SK-N-SH treated with all-trans-retinoic acid at 6 μM for 48 hours (cell line): ENCODE measurements at regions not wholly inside any gene's neighbourhood (a gene's known extent, or its start where the extent isn't known, plus 50 kb on each side); places are given as distances from the start of the nearest gene placed in this dataset.

Experiments
- ATAC-seq: fragments of 200-7000 bp; cut with Tn5 transposase; 3 replicates; pipeline ENCODE4 v1.9.1; 2020; ENCODE audit warnings: mild to moderate bottlenecking, moderate library complexity
- BACH2 ChIP-seq: fragments of 250-450 bp; sonication (Bioruptor Pico); IDR thresholded peaks from 2 replicates; pipeline ENCODE4 v1.9.0; 2021; ENCODE audit warnings: mild to moderate bottlenecking, borderline replicate concordance
- CSDC2 ChIP-seq: fragments of 250-450 bp; sonication (Bioruptor Pico); IDR thresholded peaks from 2 replicates; pipeline ENCODE4 v1.5.0; 2020; ENCODE audit warnings: mild to moderate bottlenecking, moderate library complexity
- ESRRG ChIP-seq: fragments of 250-450 bp; sonication (Bioruptor Pico); IDR thresholded peaks from 2 replicates; pipeline ENCODE4 v1.6.1; 2021; ENCODE audit warnings: mild to moderate bottlenecking
- GLIS3 ChIP-seq: fragments of 250-450 bp; sonication (Bioruptor Pico); IDR thresholded peaks from 2 replicates; pipeline ENCODE4 v1.5.0; 2020; ENCODE audit warnings: mild to moderate bottlenecking, moderate library complexity
- ISL1 ChIP-seq: fragments of 250-450 bp; sonication (Bioruptor Pico); IDR thresholded peaks from 2 replicates; pipeline ENCODE4 v2.1.2; 2022; ENCODE audit warnings: mild to moderate bottlenecking, moderate library complexity
- OSR1 ChIP-seq: fragments of 250-450 bp; sonication (Bioruptor Pico); IDR thresholded peaks from 2 replicates; pipeline ENCODE4 v1.8.0; 2022; ENCODE audit warnings: moderate library complexity, mild to moderate bottlenecking, inconsistent platforms
- PPARA ChIP-seq: fragments of 250-450 bp; sonication (Bioruptor Pico); IDR thresholded peaks from 2 replicates; pipeline ENCODE4 v1.5.0; 2020; ENCODE audit warnings: mild to moderate bottlenecking, borderline replicate concordance
- SNAI2 ChIP-seq: fragments of 250-450 bp; sonication (Bioruptor Pico); IDR thresholded peaks from 2 replicates; pipeline ENCODE4 v1.5.0; 2020; ENCODE audit warnings: mild to moderate bottlenecking, moderate library complexity
- TCF4 ChIP-seq: fragments of 250-450 bp; sonication (Bioruptor Pico); IDR thresholded peaks from 2 replicates; pipeline ENCODE4 v1.8.0; 2021; ENCODE audit warnings: mild to moderate bottlenecking, moderate library complexity, borderline replicate concordance
- TOX ChIP-seq: fragments of 250-450 bp; sonication (Bioruptor Pico); IDR thresholded peaks from 2 replicates; pipeline ENCODE4 v1.8.0; 2021; ENCODE audit warnings: mild to moderate bottlenecking, moderate library complexity, borderline replicate concordance
- ZC3H10 ChIP-seq: fragments of 250-450 bp; sonication (Bioruptor Pico); IDR thresholded peaks from 2 replicates; pipeline ENCODE4 v1.5.1; 2021; ENCODE audit warnings: mild to moderate bottlenecking, moderate library complexity
- ZFP3 ChIP-seq: fragments of 250-450 bp; sonication (Bioruptor Pico); IDR thresholded peaks from 2 replicates; pipeline ENCODE4 v1.5.0; 2020; ENCODE audit warnings: mild to moderate bottlenecking, moderate library complexity
- ZFP30 ChIP-seq: fragments of 450-650 bp; formaldehyde crosslinking; IDR thresholded peaks from 2 replicates; pipeline ENCODE4 v1.5.0; 2022; ENCODE audit warnings: mild to moderate bottlenecking, moderate library complexity
- ZNF70 ChIP-seq: fragments of 450-650 bp; formaldehyde crosslinking; IDR thresholded peaks from 2 replicates; pipeline ENCODE4 v1.5.0; 2020; ENCODE audit warnings: mild to moderate bottlenecking, moderate library complexity
- ZNF8 ChIP-seq: fragments of 450-650 bp; formaldehyde crosslinking; IDR thresholded peaks from 2 replicates; pipeline ENCODE4 v1.5.0; 2020; ENCODE audit warnings: mild to moderate bottlenecking, moderate library complexity
- TF ChIP-seq, protein P1 (sequence below): fragments of 250-450 bp; sonication (Bioruptor Pico); IDR thresholded peaks from 2 replicates; pipeline ENCODE4 v1.5.1; 2020; ENCODE audit warnings: low read depth, mild to moderate bottlenecking, moderate library complexity
- TF ChIP-seq, protein P2 (sequence below): fragments of 250-450 bp; sonication (Bioruptor Pico); IDR thresholded peaks from 2 replicates; pipeline ENCODE4 v1.8.0; 2020; ENCODE audit warnings: mild to moderate bottlenecking, moderate library complexity, borderline replicate concordance
- TF ChIP-seq, protein P3 (sequence below): fragments of 250-450 bp; sonication (Bioruptor Pico); IDR thresholded peaks from 2 replicates; pipeline ENCODE4 v1.5.0; 2020; ENCODE audit warnings: mild to moderate bottlenecking, moderate library complexity
- TF ChIP-seq, protein P4 (sequence below): fragments of 250-450 bp; sonication (Bioruptor Pico); IDR thresholded peaks from 2 replicates; pipeline ENCODE4 v1.8.0; 2021; ENCODE audit warnings: low read depth, mild to moderate bottlenecking, moderate library complexity, borderline replicate concordance
- TF ChIP-seq, protein P5 (sequence below): fragments of 250-450 bp; sonication (Bioruptor Pico); IDR thresholded peaks from 2 replicates; pipeline ENCODE4 v1.5.1; 2021; ENCODE audit warnings: mild to moderate bottlenecking, moderate library complexity

- no peak for ATAC-seq
- TF ChIP-seq, protein P1, sequence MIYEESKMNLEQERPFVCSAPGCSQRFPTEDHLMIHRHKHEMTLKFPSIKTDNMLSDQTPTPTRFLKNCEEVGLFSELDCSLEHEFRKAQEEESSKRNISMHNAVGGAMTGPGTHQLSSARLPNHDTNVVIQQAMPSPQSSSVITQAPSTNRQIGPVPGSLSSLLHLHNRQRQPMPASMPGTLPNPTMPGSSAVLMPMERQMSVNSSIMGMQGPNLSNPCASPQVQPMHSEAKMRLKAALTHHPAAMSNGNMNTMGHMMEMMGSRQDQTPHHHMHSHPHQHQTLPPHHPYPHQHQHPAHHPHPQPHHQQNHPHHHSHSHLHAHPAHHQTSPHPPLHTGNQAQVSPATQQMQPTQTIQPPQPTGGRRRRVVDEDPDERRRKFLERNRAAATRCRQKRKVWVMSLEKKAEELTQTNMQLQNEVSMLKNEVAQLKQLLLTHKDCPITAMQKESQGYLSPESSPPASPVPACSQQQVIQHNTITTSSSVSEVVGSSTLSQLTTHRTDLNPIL (CRISPR knock-in tag) = no peak
- TF ChIP-seq ZFP30 (CRISPR knock-in tag) (no peak), ZNF70 (CRISPR knock-in tag) (no peak), OSR1 (CRISPR knock-in tag) (no peak), ESRRG (CRISPR knock-in tag) (no peak), ISL1 (CRISPR knock-in tag) (no peak), TOX (CRISPR knock-in tag) (no peak), CSDC2 (no peak), ZNF8 (CRISPR knock-in tag) (no peak), BACH2 (CRISPR knock-in tag) (no peak)
- TF ChIP-seq, protein P2, sequence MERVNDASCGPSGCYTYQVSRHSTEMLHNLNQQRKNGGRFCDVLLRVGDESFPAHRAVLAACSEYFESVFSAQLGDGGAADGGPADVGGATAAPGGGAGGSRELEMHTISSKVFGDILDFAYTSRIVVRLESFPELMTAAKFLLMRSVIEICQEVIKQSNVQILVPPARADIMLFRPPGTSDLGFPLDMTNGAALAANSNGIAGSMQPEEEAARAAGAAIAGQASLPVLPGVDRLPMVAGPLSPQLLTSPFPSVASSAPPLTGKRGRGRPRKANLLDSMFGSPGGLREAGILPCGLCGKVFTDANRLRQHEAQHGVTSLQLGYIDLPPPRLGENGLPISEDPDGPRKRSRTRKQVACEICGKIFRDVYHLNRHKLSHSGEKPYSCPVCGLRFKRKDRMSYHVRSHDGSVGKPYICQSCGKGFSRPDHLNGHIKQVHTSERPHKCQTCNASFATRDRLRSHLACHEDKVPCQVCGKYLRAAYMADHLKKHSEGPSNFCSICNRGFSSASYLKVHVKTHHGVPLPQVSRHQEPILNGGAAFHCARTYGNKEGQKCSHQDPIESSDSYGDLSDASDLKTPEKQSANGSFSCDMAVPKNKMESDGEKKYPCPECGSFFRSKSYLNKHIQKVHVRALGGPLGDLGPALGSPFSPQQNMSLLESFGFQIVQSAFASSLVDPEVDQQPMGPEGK = no peak
- TF ChIP-seq, protein P3, sequence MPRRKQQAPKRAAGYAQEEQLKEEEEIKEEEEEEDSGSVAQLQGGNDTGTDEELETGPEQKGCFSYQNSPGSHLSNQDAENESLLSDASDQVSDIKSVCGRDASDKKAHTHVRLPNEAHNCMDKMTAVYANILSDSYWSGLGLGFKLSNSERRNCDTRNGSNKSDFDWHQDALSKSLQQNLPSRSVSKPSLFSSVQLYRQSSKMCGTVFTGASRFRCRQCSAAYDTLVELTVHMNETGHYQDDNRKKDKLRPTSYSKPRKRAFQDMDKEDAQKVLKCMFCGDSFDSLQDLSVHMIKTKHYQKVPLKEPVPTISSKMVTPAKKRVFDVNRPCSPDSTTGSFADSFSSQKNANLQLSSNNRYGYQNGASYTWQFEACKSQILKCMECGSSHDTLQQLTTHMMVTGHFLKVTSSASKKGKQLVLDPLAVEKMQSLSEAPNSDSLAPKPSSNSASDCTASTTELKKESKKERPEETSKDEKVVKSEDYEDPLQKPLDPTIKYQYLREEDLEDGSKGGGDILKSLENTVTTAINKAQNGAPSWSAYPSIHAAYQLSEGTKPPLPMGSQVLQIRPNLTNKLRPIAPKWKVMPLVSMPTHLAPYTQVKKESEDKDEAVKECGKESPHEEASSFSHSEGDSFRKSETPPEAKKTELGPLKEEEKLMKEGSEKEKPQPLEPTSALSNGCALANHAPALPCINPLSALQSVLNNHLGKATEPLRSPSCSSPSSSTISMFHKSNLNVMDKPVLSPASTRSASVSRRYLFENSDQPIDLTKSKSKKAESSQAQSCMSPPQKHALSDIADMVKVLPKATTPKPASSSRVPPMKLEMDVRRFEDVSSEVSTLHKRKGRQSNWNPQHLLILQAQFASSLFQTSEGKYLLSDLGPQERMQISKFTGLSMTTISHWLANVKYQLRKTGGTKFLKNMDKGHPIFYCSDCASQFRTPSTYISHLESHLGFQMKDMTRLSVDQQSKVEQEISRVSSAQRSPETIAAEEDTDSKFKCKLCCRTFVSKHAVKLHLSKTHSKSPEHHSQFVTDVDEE = no peak
- TF ChIP-seq, protein P4, sequence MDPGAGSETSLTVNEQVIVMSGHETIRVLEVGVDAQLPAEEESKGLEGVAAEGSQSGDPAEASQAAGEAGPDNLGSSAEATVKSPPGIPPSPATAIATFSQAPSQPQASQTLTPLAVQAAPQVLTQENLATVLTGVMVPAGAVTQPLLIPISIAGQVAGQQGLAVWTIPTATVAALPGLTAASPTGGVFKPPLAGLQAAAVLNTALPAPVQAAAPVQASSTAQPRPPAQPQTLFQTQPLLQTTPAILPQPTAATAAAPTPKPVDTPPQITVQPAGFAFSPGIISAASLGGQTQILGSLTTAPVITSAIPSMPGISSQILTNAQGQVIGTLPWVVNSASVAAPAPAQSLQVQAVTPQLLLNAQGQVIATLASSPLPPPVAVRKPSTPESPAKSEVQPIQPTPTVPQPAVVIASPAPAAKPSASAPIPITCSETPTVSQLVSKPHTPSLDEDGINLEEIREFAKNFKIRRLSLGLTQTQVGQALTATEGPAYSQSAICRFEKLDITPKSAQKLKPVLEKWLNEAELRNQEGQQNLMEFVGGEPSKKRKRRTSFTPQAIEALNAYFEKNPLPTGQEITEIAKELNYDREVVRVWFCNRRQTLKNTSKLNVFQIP = no peak
Measured at GRCh38 chr7:46550864-46551263, 629.8 kb upstream of the IGFBP3 start.

DNA sequence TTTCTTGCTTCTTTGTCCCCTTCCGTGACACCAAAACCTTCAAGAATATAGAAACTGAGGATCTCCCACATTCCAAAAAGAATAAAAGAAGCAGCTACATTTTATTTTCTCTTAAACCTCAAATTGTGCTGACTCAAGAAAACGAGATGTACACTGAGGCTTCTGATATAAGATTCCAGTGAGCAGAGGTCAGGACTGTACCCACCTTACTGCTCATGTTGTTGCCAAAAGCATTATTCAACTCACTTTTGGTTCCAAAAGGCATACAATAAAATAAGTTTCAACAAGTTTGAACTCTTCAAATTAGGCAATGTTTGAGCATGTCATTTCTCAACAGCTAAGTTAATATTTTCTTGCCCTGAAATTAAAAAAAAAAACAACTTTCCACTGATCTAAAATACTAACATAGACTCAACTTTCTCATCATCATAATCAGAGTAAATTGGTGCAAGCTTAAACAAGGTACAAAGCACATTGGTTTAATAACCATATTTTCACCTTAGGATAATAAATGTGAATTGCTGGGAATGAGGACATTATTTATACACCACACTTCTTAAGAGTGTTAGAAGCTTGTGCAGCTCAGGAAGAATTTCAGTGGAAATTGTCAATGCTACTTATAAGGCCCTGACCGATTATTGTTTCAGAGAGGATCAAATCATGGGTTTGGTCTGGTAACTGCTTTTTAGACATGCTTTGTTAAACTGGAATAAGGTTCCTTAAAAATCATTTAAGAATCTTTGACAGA lies 629.0 kb upstream of the IGFBP3 start:
- ATAC-seq = no peak
- TF ChIP-seq, protein P3 = no peak
- no peak for TF ChIP-seq ZFP3 (CRISPR knock-in tag)
- no peak for TF ChIP-seq SNAI2 (CRISPR knock-in tag)

DNA sequence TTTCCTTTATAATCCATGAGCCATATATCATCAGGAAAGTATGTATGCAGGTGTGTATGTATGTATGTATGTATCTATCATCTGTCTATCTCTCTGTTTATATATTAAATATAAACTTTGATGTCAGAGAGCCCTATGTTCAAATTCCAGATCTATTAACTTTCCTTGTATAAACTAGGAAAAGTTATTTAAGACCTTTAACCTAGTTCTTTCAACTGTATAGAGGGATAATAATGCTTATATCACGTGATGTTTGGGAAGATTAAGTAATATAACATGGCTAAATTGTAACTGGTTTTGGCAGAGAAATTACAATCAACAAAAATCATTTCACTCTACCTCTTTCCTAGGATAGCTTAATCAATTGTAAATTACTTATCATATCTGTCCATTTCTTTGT lies 628.3 kb upstream of the IGFBP3 start:
- ATAC-seq = no peak
- TF ChIP-seq ESRRG (CRISPR knock-in tag) (no peak), GLIS3 (CRISPR knock-in tag) (no peak), PPARA (CRISPR knock-in tag) (no peak), ZFP3 (CRISPR knock-in tag) (no peak), CSDC2 (no peak), ZNF70 (CRISPR knock-in tag) (no peak), TCF4 (CRISPR knock-in tag) (no peak), ZC3H10 (CRISPR knock-in tag) (no peak), SNAI2 (CRISPR knock-in tag) (no peak)
- TF ChIP-seq, protein P3 = no peak
- TF ChIP-seq, protein P2 = no peak
- TF ChIP-seq, protein P5, sequence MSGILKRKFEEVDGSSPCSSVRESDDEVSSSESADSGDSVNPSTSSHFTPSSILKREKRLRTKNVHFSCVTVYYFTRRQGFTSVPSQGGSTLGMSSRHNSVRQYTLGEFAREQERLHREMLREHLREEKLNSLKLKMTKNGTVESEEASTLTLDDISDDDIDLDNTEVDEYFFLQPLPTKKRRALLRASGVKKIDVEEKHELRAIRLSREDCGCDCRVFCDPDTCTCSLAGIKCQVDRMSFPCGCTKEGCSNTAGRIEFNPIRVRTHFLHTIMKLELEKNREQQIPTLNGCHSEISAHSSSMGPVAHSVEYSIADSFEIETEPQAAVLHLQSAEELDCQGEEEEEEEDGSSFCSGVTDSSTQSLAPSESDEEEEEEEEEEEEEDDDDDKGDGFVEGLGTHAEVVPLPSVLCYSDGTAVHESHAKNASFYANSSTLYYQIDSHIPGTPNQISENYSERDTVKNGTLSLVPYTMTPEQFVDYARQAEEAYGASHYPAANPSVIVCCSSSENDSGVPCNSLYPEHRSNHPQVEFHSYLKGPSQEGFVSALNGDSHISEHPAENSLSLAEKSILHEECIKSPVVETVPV (CRISPR knock-in tag) = no peak
